Ishikawa (cell line): ENCODE measurements at regions not wholly inside any gene's neighbourhood (a gene's known extent, or its start where the extent isn't known, plus 50 kb on each side); places are given as distances from the start of the nearest gene placed in this dataset.

Experiments
- CEBPB ChIP-seq: IDR thresholded peaks from 2 replicates; pipeline ENCODE4 v1.6.1; 2012
- CREB1 ChIP-seq: IDR thresholded peaks from 2 replicates; pipeline ENCODE4 v1.6.1; 2012; ENCODE audit warnings: low read depth
- EGR1 ChIP-seq: IDR thresholded peaks from 2 replicates; pipeline ENCODE4 v1.6.1; 2012
- EP300 ChIP-seq: IDR thresholded peaks from 2 replicates; pipeline ENCODE4 v1.6.1; 2012; ENCODE audit warnings: borderline replicate concordance
- FOXM1 ChIP-seq: IDR thresholded peaks from 2 replicates; pipeline ENCODE4 v1.6.1; 2012; ENCODE audit warnings: low read depth, borderline replicate concordance
- NFIC ChIP-seq: IDR thresholded peaks from 2 replicates; pipeline ENCODE4 v1.6.1; 2012
- RAD21 ChIP-seq: IDR thresholded peaks from 2 replicates; pipeline ENCODE4 v1.6.1; 2012; ENCODE audit warnings: low read depth
- TAF1 ChIP-seq: IDR thresholded peaks from 2 replicates; pipeline ENCODE4 v1.6.1; 2012; ENCODE audit warnings: low read depth, mild to moderate bottlenecking
- TCF12 ChIP-seq: IDR thresholded peaks from 2 replicates; pipeline ENCODE4 v1.6.1; 2012; ENCODE audit warnings: low read depth
- TEAD4 ChIP-seq: IDR thresholded peaks from 2 replicates; pipeline ENCODE4 v1.6.1; 2012
- YY1 ChIP-seq: IDR thresholded peaks from 2 replicates; pipeline ENCODE4 v1.6.1; 2012; ENCODE audit warnings: low read depth
- ZBTB7A ChIP-seq: IDR thresholded peaks from 2 replicates; pipeline ENCODE4 v1.6.1; 2012; ENCODE audit warnings: low read depth
- TF ChIP-seq, protein P1 (sequence below): IDR thresholded peaks from 2 replicates; pipeline ENCODE4 v1.6.1; 2012
- TF ChIP-seq, protein P2 (sequence below): IDR thresholded peaks from 2 replicates; pipeline ENCODE4 v1.6.1; 2012; ENCODE audit warnings: low read depth, mild to moderate bottlenecking
- TF ChIP-seq, protein P3 (sequence below): IDR thresholded peaks from 2 replicates; pipeline ENCODE4 v1.6.1; 2012

DNA sequence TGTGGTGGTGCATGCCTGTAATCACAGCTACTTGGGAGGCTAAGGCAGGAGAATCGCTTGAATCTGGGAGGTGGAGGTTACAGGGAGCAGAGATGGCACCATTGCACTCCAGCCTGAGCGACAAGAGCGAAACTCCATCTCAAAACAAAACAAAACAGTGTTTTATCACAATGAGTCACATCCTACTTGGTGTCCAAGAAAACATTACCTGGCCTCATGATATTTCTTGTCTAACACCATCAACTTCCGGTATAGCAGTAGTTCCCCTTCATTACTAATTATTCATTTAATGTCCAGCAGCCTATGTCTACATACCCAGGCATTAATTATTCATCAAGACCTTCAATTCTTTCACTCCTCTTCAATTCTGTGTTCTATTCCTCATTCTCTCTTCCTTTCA lies 115.5 kb downstream of the CCDC59 start:
- no peak for TF ChIP-seq RAD21
- no peak for TF ChIP-seq TAF1
- TF ChIP-seq CREB1, result no peak
- TF ChIP-seq, protein P1, sequence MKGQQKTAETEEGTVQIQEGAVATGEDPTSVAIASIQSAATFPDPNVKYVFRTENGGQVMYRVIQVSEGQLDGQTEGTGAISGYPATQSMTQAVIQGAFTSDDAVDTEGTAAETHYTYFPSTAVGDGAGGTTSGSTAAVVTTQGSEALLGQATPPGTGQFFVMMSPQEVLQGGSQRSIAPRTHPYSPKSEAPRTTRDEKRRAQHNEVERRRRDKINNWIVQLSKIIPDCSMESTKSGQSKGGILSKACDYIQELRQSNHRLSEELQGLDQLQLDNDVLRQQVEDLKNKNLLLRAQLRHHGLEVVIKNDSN, result no peak
- TF ChIP-seq NFIC, result no peak
- TF ChIP-seq, protein P2, sequence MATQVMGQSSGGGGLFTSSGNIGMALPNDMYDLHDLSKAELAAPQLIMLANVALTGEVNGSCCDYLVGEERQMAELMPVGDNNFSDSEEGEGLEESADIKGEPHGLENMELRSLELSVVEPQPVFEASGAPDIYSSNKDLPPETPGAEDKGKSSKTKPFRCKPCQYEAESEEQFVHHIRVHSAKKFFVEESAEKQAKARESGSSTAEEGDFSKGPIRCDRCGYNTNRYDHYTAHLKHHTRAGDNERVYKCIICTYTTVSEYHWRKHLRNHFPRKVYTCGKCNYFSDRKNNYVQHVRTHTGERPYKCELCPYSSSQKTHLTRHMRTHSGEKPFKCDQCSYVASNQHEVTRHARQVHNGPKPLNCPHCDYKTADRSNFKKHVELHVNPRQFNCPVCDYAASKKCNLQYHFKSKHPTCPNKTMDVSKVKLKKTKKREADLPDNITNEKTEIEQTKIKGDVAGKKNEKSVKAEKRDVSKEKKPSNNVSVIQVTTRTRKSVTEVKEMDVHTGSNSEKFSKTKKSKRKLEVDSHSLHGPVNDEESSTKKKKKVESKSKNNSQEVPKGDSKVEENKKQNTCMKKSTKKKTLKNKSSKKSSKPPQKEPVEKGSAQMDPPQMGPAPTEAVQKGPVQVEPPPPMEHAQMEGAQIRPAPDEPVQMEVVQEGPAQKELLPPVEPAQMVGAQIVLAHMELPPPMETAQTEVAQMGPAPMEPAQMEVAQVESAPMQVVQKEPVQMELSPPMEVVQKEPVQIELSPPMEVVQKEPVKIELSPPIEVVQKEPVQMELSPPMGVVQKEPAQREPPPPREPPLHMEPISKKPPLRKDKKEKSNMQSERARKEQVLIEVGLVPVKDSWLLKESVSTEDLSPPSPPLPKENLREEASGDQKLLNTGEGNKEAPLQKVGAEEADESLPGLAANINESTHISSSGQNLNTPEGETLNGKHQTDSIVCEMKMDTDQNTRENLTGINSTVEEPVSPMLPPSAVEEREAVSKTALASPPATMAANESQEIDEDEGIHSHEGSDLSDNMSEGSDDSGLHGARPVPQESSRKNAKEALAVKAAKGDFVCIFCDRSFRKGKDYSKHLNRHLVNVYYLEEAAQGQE, result no peak
- TF ChIP-seq EP300, result no peak
- TF ChIP-seq CEBPB, result no peak
- no peak for TF ChIP-seq EGR1
- no peak for TF ChIP-seq TCF12
- no peak for TF ChIP-seq ZBTB7A
- TF ChIP-seq YY1, result no peak
- TF ChIP-seq TEAD4, result no peak

DNA sequence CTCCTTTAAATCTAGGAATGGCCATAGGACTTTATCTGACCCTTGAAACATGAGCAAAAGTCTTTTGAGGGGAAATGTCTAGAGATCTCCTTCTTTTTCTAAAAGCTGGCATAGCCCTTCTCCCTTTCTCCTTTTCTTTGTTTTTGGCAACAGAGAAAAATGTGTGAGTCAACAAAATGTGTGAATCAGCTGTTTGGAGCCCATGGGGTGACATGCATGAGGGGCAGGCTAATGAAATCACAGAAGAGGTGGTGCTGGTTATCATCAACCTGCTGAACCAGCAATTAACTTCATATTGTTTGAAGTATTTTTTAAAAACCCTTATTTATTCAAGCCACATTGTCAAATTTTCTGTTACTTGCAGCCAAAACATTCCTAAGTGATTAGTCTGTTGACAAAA lies 132.3 kb downstream of the CCDC59 start:
- TF ChIP-seq TEAD4 (no peak), EGR1 (no peak), RAD21 (no peak), EP300 (no peak)
- TF ChIP-seq, protein P2, result no peak

DNA sequence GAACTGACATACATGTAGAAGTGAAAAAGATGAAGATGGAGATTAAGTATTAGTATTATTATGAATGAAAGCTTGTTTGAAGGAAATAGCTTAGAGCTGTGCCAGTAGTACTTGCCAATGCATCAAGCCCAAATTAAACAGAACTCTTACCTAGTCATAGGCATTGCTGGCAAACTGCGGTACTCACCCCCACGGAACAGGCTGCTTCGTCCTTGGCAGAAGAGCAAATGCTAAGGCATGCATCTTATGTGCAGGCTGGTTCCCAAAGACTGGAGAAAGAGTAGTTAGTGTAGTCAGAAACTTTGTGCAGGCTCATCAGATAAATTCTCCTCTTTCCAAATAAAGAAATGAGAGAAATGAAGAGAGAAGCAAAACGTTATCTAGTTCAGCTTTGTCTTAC lies 134.8 kb downstream of the CCDC59 start:
- TF ChIP-seq YY1 (no peak), CREB1 (no peak), CEBPB (no peak), EP300 (no peak), NFIC (no peak), TAF1 (no peak), FOXM1 (no peak), EGR1 (no peak)
- TF ChIP-seq, protein P3, sequence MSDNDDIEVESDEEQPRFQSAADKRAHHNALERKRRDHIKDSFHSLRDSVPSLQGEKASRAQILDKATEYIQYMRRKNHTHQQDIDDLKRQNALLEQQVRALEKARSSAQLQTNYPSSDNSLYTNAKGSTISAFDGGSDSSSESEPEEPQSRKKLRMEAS, result no peak
- TF ChIP-seq, protein P1, result no peak
- TF ChIP-seq, protein P2, result no peak

DNA sequence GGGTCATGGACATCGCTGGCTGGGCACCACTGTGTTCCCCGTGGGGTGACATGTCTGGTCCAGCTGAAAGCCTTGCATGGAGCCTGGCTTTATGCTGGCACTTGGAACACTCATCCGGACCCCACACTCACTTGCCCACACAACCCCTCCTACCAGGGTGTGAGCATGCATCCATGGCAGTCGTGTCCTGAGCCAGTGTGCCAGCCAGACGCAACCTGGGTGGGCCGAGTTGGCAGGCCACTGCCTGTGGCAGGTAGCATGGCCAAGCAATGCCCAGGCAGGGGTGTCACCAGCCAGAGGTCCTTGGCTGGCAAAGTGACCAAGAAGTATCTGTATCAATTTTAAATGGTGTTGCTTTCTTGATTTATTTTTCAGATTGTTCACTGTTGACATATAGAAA lies 141.7 kb downstream of the CCDC59 start:
- TF ChIP-seq, protein P3, result no peak
- TF ChIP-seq CREB1, result no peak
- no peak for TF ChIP-seq EP300
- no peak for TF ChIP-seq CEBPB
- TF ChIP-seq, protein P2, result no peak
- no peak for TF ChIP-seq EGR1
- TF ChIP-seq ZBTB7A, result no peak
- no peak for TF ChIP-seq NFIC
- TF ChIP-seq, protein P1, result no peak
- no peak for TF ChIP-seq TAF1
- no peak for TF ChIP-seq TEAD4
- TF ChIP-seq YY1, result no peak
- TF ChIP-seq RAD21, result no peak
- TF ChIP-seq TCF12, result no peak
- TF ChIP-seq FOXM1, result no peak
